ENCODE measurements at regions not wholly inside any gene's neighbourhood (a gene's known extent, or its start where the extent isn't known, plus 50 kb on each side); places are given as distances from the start of the nearest gene placed in this dataset.

GRCh38 chr15:62940755-62941361, 101.7 kb upstream of the TPM1 start:
- DNase-seq (ENCODE audit: low spot score) = no peak
- TF ChIP-seq CTCF (IDR thresholded peaks at IDR 0.05; ENCODE audit: extremely low read depth, missing control alignments) = no peak

- DNase-seq (ENCODE audit: low spot score) = no peak
- no peak for TF ChIP-seq CTCF (IDR thresholded peaks at IDR 0.05; ENCODE audit: extremely low read depth, missing control alignments)
Observed at GRCh38 chr15:62941699-62942098, 100.8 kb upstream of the TPM1 start.

- no peak for TF ChIP-seq CTCF (IDR thresholded peaks at IDR 0.05; ENCODE audit: extremely low read depth, missing control alignments)
- DNase-seq (ENCODE audit: low spot score) = no peak
Observed at GRCh38 chr15:62942428-62942827, 100.1 kb upstream of the TPM1 start.

GRCh38 chr15:62945063-62945462, 97.5 kb upstream of the TPM1 start:
- TF ChIP-seq CTCF (IDR thresholded peaks at IDR 0.05; ENCODE audit: extremely low read depth, missing control alignments) = no peak

GRCh38 chr15:62945760-62946159, 96.8 kb upstream of the TPM1 start:
- no peak for DNase-seq (ENCODE audit: low spot score)
- TF ChIP-seq CTCF (IDR thresholded peaks at IDR 0.05; ENCODE audit: extremely low read depth, missing control alignments) = no peak

More at GRCh38 chr15:62945063-62945462, 97.5 kb upstream of the TPM1 start:
- no peak for DNase-seq (ENCODE audit: low spot score)

- DNase-seq (ENCODE audit: low spot score) = no peak
Observed at GRCh38 chr15:62946940-62947339, 95.6 kb upstream of the TPM1 start.

GRCh38 chr15:62950462-62950931, 92.0 kb upstream of the TPM1 start:
- DNase-seq (ENCODE audit: low spot score) = no peak

More at GRCh38 chr15:62946940-62947339, 95.6 kb upstream of the TPM1 start:
- TF ChIP-seq CTCF (IDR thresholded peaks at IDR 0.05; ENCODE audit: extremely low read depth, missing control alignments) = no peak

More at GRCh38 chr15:62950462-62950931, 92.0 kb upstream of the TPM1 start:
- no peak for TF ChIP-seq CTCF (IDR thresholded peaks at IDR 0.05; ENCODE audit: extremely low read depth, missing control alignments)
